ENCODE measurements at regions not wholly inside any gene's neighbourhood (a gene's known extent, or its start where the extent isn't known, plus 50 kb on each side); places are given as distances from the start of the nearest gene placed in this dataset.

GRCh38 chr21:15134701-15135470 lies 70.1 kb upstream of the NRIP1 start (continued):
- no peak for TF ChIP-seq ZNF589 (CRISPR knock-in tag; IDR thresholded peaks at IDR 0.05; ENCODE audit: low read depth)
- no peak for TF ChIP-seq SIX5 (IDR thresholded peaks at IDR 0.05; ENCODE audit: borderline replicate concordance in 1 of 2, insufficient read depth in 1 of 2, low read depth in 1 of 2, low read length in 2 of 2)
- TF ChIP-seq SMAD1 (IDR thresholded peaks at IDR 0.05; ENCODE audit: low read depth, low read length, partially characterized antibody), result no peak
- no peak for TF ChIP-seq LEF1 (IDR thresholded peaks at IDR 0.05)
- no peak for TF ChIP-seq SFPQ (IDR thresholded peaks at IDR 0.05; ENCODE audit: low read depth, low read length)
- TF ChIP-seq ZNF311 (CRISPR knock-in tag; IDR thresholded peaks at IDR 0.05), result no peak
- TF ChIP-seq JUNB (CRISPR knock-in tag; conservative IDR thresholded peaks at IDR 0.05), result no peak
- TF ChIP-seq, protein P1, sequence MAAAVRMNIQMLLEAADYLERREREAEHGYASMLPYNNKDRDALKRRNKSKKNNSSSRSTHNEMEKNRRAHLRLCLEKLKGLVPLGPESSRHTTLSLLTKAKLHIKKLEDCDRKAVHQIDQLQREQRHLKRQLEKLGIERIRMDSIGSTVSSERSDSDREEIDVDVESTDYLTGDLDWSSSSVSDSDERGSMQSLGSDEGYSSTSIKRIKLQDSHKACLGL (CRISPR knock-in tag; IDR thresholded peaks at IDR 0.05; ENCODE audit: borderline replicate concordance, poor library complexity, severe bottlenecking), result no peak
- TF ChIP-seq NFE2 (IDR thresholded peaks at IDR 0.05; ENCODE audit: low read depth), result no peak
- TF ChIP-seq DDX20 (tag; IDR thresholded peaks at IDR 0.05; ENCODE audit: low read depth), result no peak
- TF ChIP-seq ZNF778 (CRISPR knock-in tag; IDR thresholded peaks at IDR 0.05), result no peak
- TF ChIP-seq ZNF444 (CRISPR knock-in tag; IDR thresholded peaks at IDR 0.05), result no peak
- TF ChIP-seq ZNF586 (CRISPR knock-in tag; conservative IDR thresholded peaks at IDR 0.05), result no peak
- TF ChIP-seq CBFA2T3 (IDR thresholded peaks at IDR 0.05), result peak; percentile 47
- no peak for TF ChIP-seq TSC22D4 (tag; IDR thresholded peaks at IDR 0.05)
- peak; percentile 46; the same call in 1 of the 2 replicates for TF ChIP-seq TEAD4 (IDR thresholded peaks at IDR 0.05; ENCODE audit: low read length)
- no peak for TF ChIP-seq TEAD4 (CRISPR knock-in tag; IDR thresholded peaks at IDR 0.05; ENCODE audit: borderline replicate concordance)
- no peak for TF ChIP-seq THAP12 (CRISPR knock-in tag; IDR thresholded peaks at IDR 0.05)
- TF ChIP-seq MAFF (IDR thresholded peaks at IDR 0.05; ENCODE audit: low read length), result no peak
- peak; percentile 24; the same call in 1 of the 2 replicates for TF ChIP-seq ARID1B (IDR thresholded peaks at IDR 0.05)
- TF ChIP-seq ATF7 (IDR thresholded peaks at IDR 0.05), result no peak
- no peak for TF ChIP-seq SAFB2 (IDR thresholded peaks at IDR 0.05; ENCODE audit: borderline replicate concordance, low read depth, low read length, severe bottlenecking)
- TF ChIP-seq YY1 (IDR thresholded peaks at IDR 0.05; ENCODE audit: borderline replicate concordance in 1 of 3, control insufficient read depth in 1 of 3, extremely low read depth in 1 of 3, insufficient read depth in 3 of 3, insufficient read length in 1 of 3, insufficient replicate concordance in 2 of 3, low read depth in 1 of 3, low read length in 2 of 3), result no peak
- no peak for TF ChIP-seq OTX1 (CRISPR knock-in tag; IDR thresholded peaks at IDR 0.05)
